HG02884 (cell line): ENCODE measurements at regions not wholly inside any gene's neighbourhood (a gene's known extent, or its start where the extent isn't known, plus 50 kb on each side); places are given as distances from the start of the nearest gene placed in this dataset.

Experiments used
- ATAC-seq: cut with Tn5 transposase; IDR thresholded peaks from one replicate; pipeline ENCODE4 v1.9.1; 2021; ENCODE audit warnings: mild to moderate bottlenecking, moderate library complexity; ENCODE audit not compliant: unreplicated experiment

GRCh38 chr1:96041470-96041869, 680.1 kb upstream of the PTBP2 start:
- ATAC-seq = no peak

GRCh38 chr1:96048572-96049212, 672.9 kb upstream of the PTBP2 start:
- no peak for ATAC-seq

- ATAC-seq = no peak
Measured at GRCh38 chr1:96049759-96050409, 671.7 kb upstream of the PTBP2 start.

GRCh38 chr1:96059276-96059675, 662.3 kb upstream of the PTBP2 start:
- no peak for ATAC-seq

GRCh38 chr1:96059736-96060135, 661.8 kb upstream of the PTBP2 start:
- no peak for ATAC-seq

GRCh38 chr1:96060621-96061020, 661.0 kb upstream of the PTBP2 start:
- ATAC-seq = no peak

- ATAC-seq = no peak
Measured at GRCh38 chr1:96072021-96072420, 649.6 kb upstream of the PTBP2 start.

GRCh38 chr1:96073100-96073499, 648.5 kb upstream of the PTBP2 start:
- ATAC-seq = no peak

- ATAC-seq = no peak
Measured at GRCh38 chr1:96074422-96074821, 647.2 kb upstream of the PTBP2 start.

GRCh38 chr1:96074876-96075577, 646.6 kb upstream of the PTBP2 start:
- no peak for ATAC-seq

GRCh38 chr1:96075704-96076455, 645.7 kb upstream of the PTBP2 start:
- no peak for ATAC-seq

GRCh38 chr1:96076589-96076988, 645.0 kb upstream of the PTBP2 start:
- ATAC-seq = no peak

GRCh38 chr1:96079581-96079980, 642.0 kb upstream of the PTBP2 start:
- ATAC-seq = no peak

- no peak for ATAC-seq
Measured at GRCh38 chr1:96080925-96081324, 640.7 kb upstream of the PTBP2 start.

GRCh38 chr1:96087719-96088118, 633.9 kb upstream of the PTBP2 start:
- no peak for ATAC-seq

GRCh38 chr1:96090134-96090533, 631.5 kb upstream of the PTBP2 start:
- no peak for ATAC-seq

- no peak for ATAC-seq
Measured at GRCh38 chr1:96095849-96096612, 625.6 kb upstream of the PTBP2 start.

- no peak for ATAC-seq
Measured at GRCh38 chr1:96096613-96097321, 624.8 kb upstream of the PTBP2 start.

- no peak for ATAC-seq
Measured at GRCh38 chr1:96104506-96104905, 617.1 kb upstream of the PTBP2 start.

- no peak for ATAC-seq
Measured at GRCh38 chr1:96104906-96105305, 616.7 kb upstream of the PTBP2 start.
